GM21423 (cell line): ENCODE measurements at regions not wholly inside any gene's neighbourhood (a gene's known extent, or its start where the extent isn't known, plus 50 kb on each side); places are given as distances from the start of the nearest gene placed in this dataset.

Experiments used
- ATAC-seq: cut with Tn5 transposase; IDR thresholded peaks from one replicate; pipeline ENCODE4 v1.9.1; 2021; ENCODE audit warnings: mild to moderate bottlenecking, moderate library complexity; ENCODE audit not compliant: unreplicated experiment

GRCh38 chr5:6274846-6275543 lies 103.4 kb downstream of the MED10 start:
- ATAC-seq = no peak

- ATAC-seq = no peak
Observed at GRCh38 chr5:6273749-6274148, 104.6 kb downstream of the MED10 start.

- peak; percentile 47 for ATAC-seq
Observed at GRCh38 chr5:6273090-6273735, 105.1 kb downstream of the MED10 start.

GRCh38 chr5:6269925-6270324 lies 108.4 kb downstream of the MED10 start:
- no peak for ATAC-seq

GRCh38 chr5:6266671-6267197 lies 111.6 kb downstream of the MED10 start:
- no peak for ATAC-seq

- no peak for ATAC-seq
Observed at GRCh38 chr5:6264394-6264793, 114.0 kb downstream of the MED10 start.

GRCh38 chr5:6262651-6263363 lies 115.5 kb downstream of the MED10 start:
- no peak for ATAC-seq

- no peak for ATAC-seq
Observed at GRCh38 chr5:6261668-6262067, 116.7 kb downstream of the MED10 start.

GRCh38 chr5:6261256-6261655 lies 117.1 kb downstream of the MED10 start:
- no peak for ATAC-seq

GRCh38 chr5:6260846-6261245 lies 117.5 kb downstream of the MED10 start:
- ATAC-seq = no peak

GRCh38 chr5:6256901-6257300 lies 121.4 kb downstream of the MED10 start:
- ATAC-seq = no peak

- ATAC-seq = no peak
Observed at GRCh38 chr5:6255956-6256355, 122.4 kb downstream of the MED10 start.

GRCh38 chr5:6253846-6254245 lies 124.5 kb downstream of the MED10 start:
- ATAC-seq = no peak

- no peak for ATAC-seq
Observed at GRCh38 chr5:6253281-6253680, 125.1 kb downstream of the MED10 start.

GRCh38 chr5:6252581-6252980 lies 125.8 kb downstream of the MED10 start:
- ATAC-seq = no peak

- no peak for ATAC-seq
Observed at GRCh38 chr5:6251565-6252102, 126.7 kb downstream of the MED10 start.

GRCh38 chr5:6250121-6250520 lies 128.2 kb downstream of the MED10 start:
- ATAC-seq = no peak

GRCh38 chr5:6248132-6248531 lies 130.2 kb downstream of the MED10 start:
- no peak for ATAC-seq

- ATAC-seq = no peak
Observed at GRCh38 chr5:6246820-6247437, 131.4 kb downstream of the MED10 start.

GRCh38 chr5:6244339-6244714 lies 134.0 kb downstream of the MED10 start:
- ATAC-seq = no peak

GRCh38 chr5:6243706-6244338 lies 134.5 kb downstream of the MED10 start:
- ATAC-seq = no peak
